GM13977 (cell line): ENCODE measurements at regions not wholly inside any gene's neighbourhood (a gene's known extent, or its start where the extent isn't known, plus 50 kb on each side); places are given as distances from the start of the nearest gene placed in this dataset.
A peak's percentile ranks its signal among the peaks of the same experiment; 100 is the strongest.

Experiments used
- DNase-seq: peaks from one replicate; pipeline ENCODE4 v3.0.0; 2012; ENCODE audit warnings: low spot score
- CTCF ChIP-seq: IDR thresholded peaks from 2 replicates; pipeline ENCODE4 v1.5.1; 2012; ENCODE audit warnings: mild to moderate bottlenecking, control low read depth; ENCODE audit not compliant: insufficient read depth; ENCODE audit errors: extremely low read depth, missing control alignments
- in situ Hi-C: fragments of 300-500 bp; cut with MboI; formaldehyde crosslinking; loops from one replicate; pipeline ENCODE4 v1.12.0; 2022; ENCODE audit warnings: low sequenced_read_pairs, low pct_unique_long_range_greater_than_20kb, mixed read lengths, inconsistent platforms; ENCODE audit not compliant: unreplicated experiment

- in situ Hi-C loops, result no loop called here
- TF ChIP-seq CTCF, result no peak
- DNase-seq, result no peak
Measured at GRCh38 chr3:76039431-76039830, 254.1 kb upstream of the ZNF717 start.

- in situ Hi-C loops, result no loop called here
- no peak for DNase-seq
- no peak for TF ChIP-seq CTCF
Measured at GRCh38 chr3:76040946-76041345, 255.6 kb upstream of the ZNF717 start.

GRCh38 chr3:76043746-76044145 lies 258.4 kb upstream of the ZNF717 start:
- no peak for TF ChIP-seq CTCF
- in situ Hi-C loops, result no loop called here
- DNase-seq, result no peak

GRCh38 chr3:76044601-76045600 lies 259.6 kb upstream of the ZNF717 start:
- peak; percentile 71 for TF ChIP-seq CTCF
- in situ Hi-C loops, result no loop called here
- peak; percentile 13 for DNase-seq

GRCh38 chr3:76047368-76047767 lies 262.0 kb upstream of the ZNF717 start:
- no peak for DNase-seq
- in situ Hi-C loops, result no loop called here
- TF ChIP-seq CTCF, result no peak

- in situ Hi-C loops, result no loop called here
- DNase-seq, result no peak
- TF ChIP-seq CTCF, result no peak
Measured at GRCh38 chr3:76049776-76050175, 264.4 kb upstream of the ZNF717 start.

- in situ Hi-C loops, result no loop called here
- TF ChIP-seq CTCF, result no peak
- DNase-seq, result no peak
Measured at GRCh38 chr3:76051145-76051544, 265.8 kb upstream of the ZNF717 start.
